Choroid plexus epithelial cell (primary cell): ENCODE measurements at regions not wholly inside any gene's neighbourhood (a gene's known extent, or its start where the extent isn't known, plus 50 kb on each side); places are given as distances from the start of the nearest gene placed in this dataset.
"Not testable (repeated sequence)": the region's sequence is repeated elsewhere in the genome, so short reads cannot be mapped to it uniquely, and the experiment has no call there.

Experiments
- DNase-seq: peaks from one replicate; pipeline ENCODE4 v3.0.0-alpha.2; 2010; ENCODE audit warnings: low read depth
- H3K4me3 ChIP-seq: 2 replicates; pipeline ENCODE4 v1.5.1; 2011; ENCODE audit warnings: low read depth, mild to moderate bottlenecking, control low read depth, low read length, moderate library complexity

GRCh38 chr9:63296848-63297247 is 1988.2 kb downstream of the FOXD4L5 start:
- not testable (repeated sequence) for DNase-seq, H3K4me3 ChIP-seq

DNA sequence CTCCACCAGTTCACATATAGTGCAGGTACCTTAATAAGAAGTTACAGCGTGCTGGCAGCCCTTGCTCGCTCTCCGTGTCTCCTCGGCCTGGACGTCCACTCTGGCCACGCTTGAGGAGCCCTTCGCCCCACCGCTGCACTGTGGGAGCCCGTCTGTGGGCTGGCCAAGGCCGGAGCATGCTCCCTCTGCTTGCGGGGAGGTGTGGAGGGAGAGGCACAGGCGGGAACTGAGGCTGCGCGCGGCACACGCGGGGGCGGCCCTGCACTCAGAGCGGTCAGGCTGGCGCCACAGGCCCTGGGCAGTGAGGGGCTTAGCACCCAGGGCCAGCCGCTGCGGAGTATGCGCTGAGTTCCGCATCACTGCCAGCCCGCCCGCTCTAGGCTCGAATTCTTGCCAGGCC is 1988.6 kb downstream of the FOXD4L5 start:
- not testable (repeated sequence) for DNase-seq, H3K4me3 ChIP-seq

DNA sequence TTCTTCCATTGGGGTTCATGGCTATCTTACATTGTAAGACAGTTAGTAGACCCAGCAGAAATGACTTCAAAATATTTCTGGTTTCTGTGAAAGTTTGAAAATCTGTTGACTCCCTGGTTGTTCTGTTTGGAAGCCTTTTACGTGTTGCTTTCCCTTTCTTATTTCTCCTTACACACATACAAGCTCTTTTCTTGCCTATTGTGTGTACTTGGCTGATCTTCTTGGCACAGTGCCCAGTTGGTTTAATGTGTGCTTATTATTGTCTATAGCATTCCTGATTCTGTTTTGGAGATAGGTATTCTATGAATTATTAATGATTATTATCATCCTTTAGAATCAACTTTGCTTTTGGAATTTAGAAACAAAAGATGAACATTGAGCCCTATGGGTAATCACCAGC is 1995.0 kb downstream of the FOXD4L5 start:
- not testable (repeated sequence) for H3K4me3 ChIP-seq
- peak; percentile 13 for DNase-seq
